ENCODE measurements at regions not wholly inside any gene's neighbourhood (a gene's known extent, or its start where the extent isn't known, plus 50 kb on each side); places are given as distances from the start of the nearest gene placed in this dataset.

DNA sequence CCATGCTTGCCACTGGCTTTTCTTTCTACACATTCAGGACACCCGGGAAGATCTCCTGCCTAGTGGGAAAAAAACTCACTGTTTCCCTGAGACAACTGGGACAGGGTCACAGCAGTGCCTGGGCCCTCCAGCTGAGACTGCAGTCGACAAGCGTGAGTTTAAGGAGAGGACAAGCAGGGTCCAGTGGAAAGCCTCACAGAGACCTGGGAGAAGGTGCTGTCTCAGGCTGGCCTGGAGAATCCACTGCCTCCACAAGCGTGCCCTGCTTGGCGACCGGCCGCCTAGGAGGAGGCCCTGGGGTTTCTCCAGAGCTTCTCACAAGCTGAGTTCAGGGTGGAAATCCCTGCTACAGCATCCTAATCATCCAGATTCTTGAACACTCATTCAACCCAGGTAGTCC, 519.6 kb upstream of the RAB6C start:
- DNase-seq (ENCODE audit: low read depth, low spot score): no peak

DNA sequence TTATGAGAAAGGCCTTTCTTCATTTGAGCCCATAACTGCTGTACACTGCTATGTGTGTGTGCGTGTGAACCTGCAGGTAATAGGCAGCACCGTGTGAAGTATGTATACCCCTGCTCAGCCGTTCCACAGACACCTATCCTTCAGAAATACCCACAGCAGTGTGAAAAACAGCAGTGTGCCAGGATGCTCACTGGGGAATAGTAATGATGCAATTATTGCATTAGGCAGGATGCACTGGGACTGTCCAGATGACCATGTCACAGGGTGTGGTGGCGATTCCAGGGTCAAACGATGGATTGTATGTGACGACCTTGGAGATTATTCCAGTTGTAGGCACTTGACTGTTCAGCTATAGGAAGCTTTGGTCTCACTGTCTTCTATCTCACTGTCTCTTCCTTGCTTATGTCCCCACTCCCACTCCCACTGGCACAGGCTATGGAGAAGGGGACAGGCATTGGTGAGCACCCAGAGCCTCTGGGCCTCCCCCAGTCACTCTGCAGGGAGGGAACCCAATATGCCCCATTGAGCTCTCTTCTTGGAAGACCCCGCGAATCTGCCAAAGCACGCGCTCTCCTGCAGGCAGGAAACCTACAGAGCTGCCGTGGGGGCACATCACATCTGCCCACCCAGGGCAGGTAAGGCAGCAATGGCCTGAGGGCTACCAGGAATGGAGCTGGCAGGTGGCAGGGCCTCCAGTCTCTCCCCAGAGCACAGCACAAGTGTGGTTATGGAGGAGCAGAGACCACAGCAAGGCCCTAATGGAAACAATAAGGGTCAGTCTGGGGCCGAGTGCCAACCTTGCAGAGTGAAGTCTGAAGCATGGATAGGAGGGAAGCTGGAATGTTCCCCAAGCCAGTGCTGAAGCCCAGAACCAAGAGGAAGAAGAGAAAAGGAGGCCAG, 518.9 kb upstream of the RAB6C start:
- no peak for DNase-seq (ENCODE audit: low read depth, low spot score)

DNA sequence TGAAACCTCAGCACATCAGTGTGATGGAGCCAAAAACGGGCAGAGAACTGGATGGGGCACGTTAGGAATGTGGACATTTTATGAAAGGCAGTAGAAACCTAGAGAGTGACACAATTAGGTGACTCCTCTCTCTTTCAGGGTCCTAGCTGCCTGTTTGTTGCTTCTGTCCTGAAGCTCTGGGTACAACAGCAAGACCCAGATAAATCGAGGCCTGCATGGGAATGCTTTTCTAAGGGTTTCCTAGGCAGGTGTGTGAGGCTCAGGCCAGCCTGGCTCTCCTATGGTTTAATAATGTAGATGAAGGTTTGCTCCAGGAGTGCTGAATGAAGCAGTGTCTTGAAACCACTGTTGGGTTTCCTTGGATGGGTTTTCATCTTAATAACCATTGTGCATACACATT, 517.1 kb upstream of the RAB6C start:
- DNase-seq (ENCODE audit: low read depth, low spot score): no peak

DNA sequence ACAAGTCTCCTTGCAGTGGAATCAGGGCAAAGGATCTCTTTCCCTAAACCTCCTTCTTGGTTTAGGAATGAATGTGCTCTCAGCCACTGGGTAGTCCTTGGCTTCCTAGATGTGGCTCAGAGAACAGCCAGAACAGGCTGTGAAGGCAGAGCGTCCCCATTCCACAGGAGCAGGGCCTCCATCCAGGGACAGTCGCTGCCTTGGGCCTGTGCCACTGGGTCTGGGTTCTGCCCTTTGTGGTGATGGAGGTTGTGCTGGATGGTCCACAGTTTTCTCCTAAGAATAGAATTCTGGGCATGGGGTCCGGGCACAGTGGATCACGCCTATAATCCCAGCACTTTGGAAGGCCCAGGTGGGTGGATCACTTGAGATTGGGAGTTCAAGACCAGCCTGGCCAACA, 516.5 kb upstream of the RAB6C start:
- DNase-seq (ENCODE audit: low read depth, low spot score): no peak

- no peak for DNase-seq (ENCODE audit: low read depth, low spot score)
Measured at GRCh38 chr2:129464036-129464435, 515.4 kb upstream of the RAB6C start.

DNA sequence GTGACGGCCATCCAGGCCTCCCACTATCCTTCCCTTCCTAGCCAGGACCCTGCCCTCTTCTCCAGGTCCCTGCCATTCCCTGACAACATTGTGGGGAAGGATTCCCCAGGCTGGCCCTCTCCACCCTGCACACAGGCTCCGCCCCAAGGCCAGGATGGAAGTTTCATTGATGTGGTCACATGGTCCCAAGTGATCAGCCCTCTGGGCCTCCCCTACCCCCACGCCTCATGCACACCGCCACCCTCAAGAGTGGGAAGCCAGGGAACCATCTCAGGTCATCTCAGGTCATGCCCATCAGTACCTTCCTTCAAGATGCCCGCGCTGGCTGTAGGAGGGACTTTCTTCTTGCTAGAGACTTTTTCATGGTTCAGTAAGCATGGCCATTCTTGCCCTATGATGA, 514.8 kb upstream of the RAB6C start:
- no peak for DNase-seq (ENCODE audit: low read depth, low spot score)

DNA sequence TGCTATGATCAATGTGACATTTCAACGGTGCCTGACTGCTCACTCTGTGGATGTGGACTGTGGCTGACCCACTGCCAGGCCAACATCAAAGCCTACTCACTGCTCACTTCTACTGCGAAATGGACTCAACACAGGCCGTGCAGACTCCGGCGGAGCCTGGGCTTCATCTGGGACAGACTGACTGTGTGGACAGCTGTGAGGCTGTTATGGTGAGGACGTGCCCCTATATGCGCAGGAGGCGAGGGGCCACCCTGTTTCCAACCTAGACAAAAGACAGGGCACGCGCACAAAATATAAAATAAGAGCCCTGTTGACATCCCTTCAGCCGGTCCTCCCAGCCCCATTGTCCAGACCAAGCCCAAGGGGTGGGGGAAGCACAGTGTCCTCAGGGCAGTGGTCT, 514.4 kb upstream of the RAB6C start:
- no peak for DNase-seq (ENCODE audit: low read depth, low spot score)

GRCh38 chr2:129466389-129466788, 513.1 kb upstream of the RAB6C start:
- no peak for DNase-seq (ENCODE audit: low read depth, low spot score)

- DNase-seq (ENCODE audit: low read depth, low spot score): no peak
Measured at GRCh38 chr2:129467012-129467779, 512.3 kb upstream of the RAB6C start.

- DNase-seq (ENCODE audit: low read depth, low spot score): no peak
Measured at GRCh38 chr2:129467941-129468340, 511.5 kb upstream of the RAB6C start.

- no peak for DNase-seq (ENCODE audit: low read depth, low spot score)
Measured at GRCh38 chr2:129468879-129469278, 510.6 kb upstream of the RAB6C start.

- no peak for DNase-seq (ENCODE audit: low read depth, low spot score)
Measured at GRCh38 chr2:129469389-129469788, 510.1 kb upstream of the RAB6C start.

- DNase-seq (ENCODE audit: low read depth, low spot score): no peak
Measured at GRCh38 chr2:129469871-129470270, 509.6 kb upstream of the RAB6C start.

- no peak for DNase-seq (ENCODE audit: low read depth, low spot score)
Measured at GRCh38 chr2:129478902-129479517, 500.5 kb upstream of the RAB6C start.

GRCh38 chr2:129479892-129480291, 499.6 kb upstream of the RAB6C start:
- no peak for DNase-seq (ENCODE audit: low read depth, low spot score)

- no peak for DNase-seq (ENCODE audit: low read depth, low spot score)
Measured at GRCh38 chr2:129480790-129481189, 498.7 kb upstream of the RAB6C start.

GRCh38 chr2:129481306-129482219, 497.9 kb upstream of the RAB6C start:
- DNase-seq (ENCODE audit: low read depth, low spot score): no peak

DNA sequence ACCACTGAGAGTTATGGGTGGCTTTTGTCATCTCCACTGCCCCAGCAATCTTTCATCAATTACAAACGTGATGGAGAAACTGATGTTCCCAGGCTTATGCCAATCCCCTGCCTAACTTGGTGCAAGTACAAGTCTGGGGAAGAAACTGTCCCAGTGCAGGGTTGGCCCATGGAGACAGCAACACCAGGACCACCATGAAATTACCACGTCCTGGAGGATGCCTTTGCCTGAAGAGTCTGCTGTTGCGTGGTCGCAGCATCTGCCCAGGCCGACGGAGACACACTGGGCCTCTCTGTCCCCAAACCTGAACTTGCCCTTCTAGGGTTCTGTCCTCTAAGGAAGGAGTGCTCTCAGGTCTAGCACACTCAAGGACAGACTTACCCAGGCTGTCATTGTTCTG, 496.8 kb upstream of the RAB6C start:
- no peak for DNase-seq (ENCODE audit: low read depth, low spot score)

GRCh38 chr2:129483366-129483765, 496.1 kb upstream of the RAB6C start:
- DNase-seq (ENCODE audit: low read depth, low spot score): no peak

DNA sequence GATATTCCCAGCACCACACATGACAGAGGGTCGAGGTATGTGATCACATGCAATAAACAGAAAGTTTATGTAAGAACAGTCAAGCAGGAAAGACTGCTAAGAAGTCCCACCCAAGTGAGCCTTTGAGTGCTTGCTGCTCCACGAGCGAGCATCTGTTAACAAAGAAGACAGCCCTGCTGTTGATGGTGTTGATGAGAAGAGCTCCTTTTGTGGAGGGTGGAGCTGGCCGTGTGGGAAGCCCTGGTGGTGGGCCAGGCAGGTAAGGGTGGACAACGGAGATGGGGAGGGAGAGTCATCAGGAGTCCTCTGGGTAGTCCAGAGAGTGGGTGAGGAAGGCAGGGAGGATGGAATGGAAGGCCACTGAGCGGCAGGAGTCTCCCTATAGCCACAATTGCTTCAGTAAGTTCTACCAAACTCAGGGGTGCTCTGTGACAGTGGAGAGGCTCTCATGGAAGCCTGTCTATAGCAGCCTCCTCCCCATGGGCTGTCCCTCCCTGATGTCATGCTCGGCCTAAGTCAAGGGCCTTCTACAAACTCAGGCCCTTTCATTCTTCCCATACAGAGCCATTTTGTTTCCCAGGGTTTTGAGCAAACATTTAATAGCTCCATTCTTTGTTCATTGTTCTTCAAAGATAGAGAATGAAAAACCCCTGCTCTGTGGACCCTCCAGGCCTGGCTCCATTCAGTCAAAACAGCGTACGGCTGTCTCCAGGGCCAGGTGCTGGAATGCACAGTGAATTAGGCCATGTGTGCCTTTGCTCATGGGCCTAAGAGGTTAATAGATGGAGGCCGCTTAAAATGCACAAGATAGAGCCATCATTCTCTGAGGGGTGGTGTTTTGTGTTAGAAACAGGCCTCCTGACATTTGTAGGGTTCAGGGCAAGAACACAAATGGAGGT, 494.2 kb upstream of the RAB6C start:
- DNase-seq (ENCODE audit: low read depth, low spot score): no peak

Data from smooth muscle cell of the brain vasculature (primary cell).